DND-41 (cell line): ENCODE measurements at regions not wholly inside any gene's neighbourhood (a gene's known extent, or its start where the extent isn't known, plus 50 kb on each side); places are given as distances from the start of the nearest gene placed in this dataset.
"Not testable (repeated sequence)": the region's sequence is repeated elsewhere in the genome, so short reads cannot be mapped to it uniquely, and the experiment has no call there.

Experiments
- CTCF ChIP-seq: IDR thresholded peaks from 2 replicates; pipeline ENCODE4 v1.5.1; 2012; ENCODE audit warnings: borderline replicate concordance, low read length, moderate library complexity, mild to moderate bottlenecking; ENCODE audit not compliant: poor library complexity, severe bottlenecking; ENCODE audit errors: extremely low read depth
- EZH2 ChIP-seq: IDR thresholded peaks from 3 replicates; pipeline ENCODE4 v1.6.1; 2012; ENCODE audit warnings: borderline replicate concordance, low read depth, mild to moderate bottlenecking, moderate library complexity, low read length, inconsistent platforms; ENCODE audit not compliant: severe bottlenecking

GRCh38 chr10:46840393-46841050, 70.7 kb upstream of the PTPN20 start:
- not testable (repeated sequence) for TF ChIP-seq CTCF, EZH2
